HL-60/S4 treated with retinoic acid at 250 ng/mL for 4 days and 3 days (cell line): ENCODE measurements at regions not wholly inside any gene's neighbourhood (a gene's known extent, or its start where the extent isn't known, plus 50 kb on each side); places are given as distances from the start of the nearest gene placed in this dataset.
"Not testable (repeated sequence)": the region's sequence is repeated elsewhere in the genome, so short reads cannot be mapped to it uniquely, and the experiment has no call there.

Experiments
- in situ Hi-C: fragments of 300-500 bp; cut with MboI; formaldehyde crosslinking; loops from 2 replicates; pipeline ENCODE4 v1.7.0; 2022; ENCODE audit warnings: low sequenced_read_pairs

DNA sequence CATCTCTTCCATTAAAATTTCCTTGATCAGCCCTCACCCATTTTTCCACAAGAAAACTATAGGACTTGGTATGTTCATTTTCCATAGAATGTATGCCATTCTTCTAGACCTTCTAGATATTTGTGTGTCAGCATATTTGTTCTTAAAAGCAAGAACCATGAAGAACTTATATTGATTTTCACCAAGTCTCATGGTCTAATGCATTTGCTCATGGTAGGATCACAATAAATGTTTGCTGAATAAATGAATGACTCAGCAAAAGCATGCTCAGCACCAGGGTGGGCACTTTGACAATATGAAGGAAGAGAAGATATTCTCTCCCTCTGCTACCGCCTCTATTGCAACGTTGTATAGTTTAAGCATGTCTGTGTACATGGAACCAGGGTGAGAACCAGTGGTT, 805.5 kb upstream of the SLC35B3 start:
- in situ Hi-C loops: no loop called here

DNA sequence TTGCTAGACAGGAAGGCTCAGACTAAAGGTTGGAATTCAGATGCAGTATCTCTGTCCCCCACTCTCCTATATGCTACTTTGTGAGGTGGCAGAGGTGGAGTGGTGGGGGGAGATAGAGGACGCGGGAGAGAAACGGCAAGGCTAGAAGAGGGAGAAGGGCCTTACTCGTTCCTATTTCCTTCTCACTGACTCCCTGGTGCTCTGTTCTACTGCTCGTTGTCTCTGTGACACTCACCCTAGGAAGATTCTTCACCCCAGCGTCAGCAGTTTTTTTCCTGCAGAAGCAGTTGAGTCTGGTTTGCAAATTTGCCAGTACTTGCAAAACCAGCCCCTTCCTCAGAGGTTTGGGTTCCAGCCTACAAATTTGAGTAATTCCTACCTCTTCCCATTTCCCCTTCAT, 801.1 kb upstream of the SLC35B3 start:
- in situ Hi-C loops: no loop called here

DNA sequence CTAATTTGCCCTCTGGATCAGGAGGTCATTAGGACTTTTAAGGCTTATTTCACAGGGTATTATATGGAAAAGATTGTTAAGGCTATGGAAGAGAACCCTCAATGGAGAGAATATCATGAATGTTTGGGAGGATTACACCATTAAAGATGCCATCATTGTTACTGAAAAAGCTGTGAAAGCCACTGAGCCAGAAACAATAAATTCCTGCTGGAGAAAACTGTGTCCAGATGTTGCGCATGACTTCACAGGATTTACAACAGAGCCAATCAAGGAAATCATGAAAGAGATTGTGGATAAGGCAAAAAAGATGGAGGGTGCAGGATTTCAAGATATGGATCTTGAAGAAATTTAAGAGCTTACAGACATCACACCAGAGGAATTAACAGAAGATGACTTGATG, 798.3 kb upstream of the SLC35B3 start:
- in situ Hi-C loops: no loop called here

DNA sequence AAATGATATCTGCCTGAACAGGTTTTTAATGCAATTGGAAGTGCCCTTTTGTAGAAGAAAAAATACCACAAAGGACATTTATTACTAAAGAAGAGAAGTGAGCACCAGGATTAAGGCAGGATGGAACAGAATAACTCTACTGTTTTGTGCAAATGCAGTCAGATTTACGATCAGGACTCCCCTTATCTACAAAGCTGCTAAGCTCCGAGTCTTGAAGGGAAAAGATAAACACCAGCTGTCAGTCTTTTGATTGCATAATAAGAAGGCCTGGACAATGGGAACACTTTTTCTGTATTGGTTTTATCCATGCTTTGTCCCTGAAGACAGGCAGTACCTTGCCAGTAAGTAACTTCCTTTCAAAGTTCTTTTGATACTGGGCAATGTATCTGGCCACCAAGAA, 797.9 kb upstream of the SLC35B3 start:
- in situ Hi-C loops: no loop called here

DNA sequence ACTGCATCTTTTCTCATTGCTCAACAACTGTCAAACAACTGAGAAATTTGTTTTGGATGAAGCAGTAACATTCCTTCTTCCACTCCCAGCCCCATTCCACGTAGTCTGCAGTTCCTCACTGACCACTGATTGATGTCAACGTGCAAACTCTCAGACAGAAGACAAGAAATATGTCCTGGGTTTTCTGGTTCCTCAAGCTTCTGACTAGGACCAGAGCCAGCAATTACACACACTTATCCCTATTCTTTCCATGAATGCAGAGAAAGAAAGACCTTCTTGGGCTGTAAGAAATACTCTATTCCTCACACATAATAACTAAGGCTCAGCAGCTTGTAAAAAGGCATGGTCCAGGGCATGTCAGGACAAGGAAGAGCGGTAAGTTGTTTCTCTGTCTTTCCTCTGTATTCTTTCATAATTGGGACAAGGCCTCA, 790.1 kb upstream of the SLC35B3 start:
- in situ Hi-C loops: no loop called here

DNA sequence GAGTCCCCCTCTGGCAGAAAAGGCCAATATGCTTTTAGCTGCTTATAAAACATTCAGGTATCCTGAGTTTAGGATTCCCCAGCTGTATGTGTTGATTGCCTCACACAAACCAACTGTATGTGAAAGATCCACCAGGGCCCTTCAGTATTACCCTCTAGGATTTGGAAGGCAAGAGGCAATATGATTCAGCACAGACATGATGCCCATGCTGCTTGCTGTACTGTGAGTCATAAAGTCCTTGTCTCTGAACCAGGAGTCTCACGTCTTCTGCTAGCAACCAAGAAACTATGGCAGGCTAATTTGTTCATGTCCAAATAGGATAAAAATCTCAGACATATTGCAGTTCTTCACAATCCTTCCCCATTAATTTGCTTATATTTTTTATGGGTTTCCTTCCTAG, 789.2 kb upstream of the SLC35B3 start:
- in situ Hi-C loops: no loop called here

DNA sequence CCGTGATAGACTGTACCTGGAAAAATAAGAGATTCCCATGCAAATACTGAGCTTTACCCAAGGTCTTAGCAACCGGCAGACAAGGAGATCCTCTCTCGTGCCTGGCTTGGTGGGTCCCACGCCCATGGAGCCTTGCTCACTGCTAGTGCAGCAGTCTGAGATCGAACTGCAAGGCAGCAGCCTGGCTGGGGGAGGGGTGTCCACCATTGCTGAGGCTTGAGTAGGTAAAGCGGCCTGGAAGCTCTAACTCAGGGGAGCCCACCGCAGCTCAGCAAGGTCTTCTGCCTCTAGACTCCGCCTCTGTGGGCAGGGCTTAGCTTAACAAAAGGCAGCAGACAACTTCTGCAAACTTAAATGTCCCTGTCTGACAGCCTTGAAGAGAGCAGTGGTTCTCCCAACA, 778.4 kb upstream of the SLC35B3 start:
- in situ Hi-C loops: not testable (repeated sequence)

DNA sequence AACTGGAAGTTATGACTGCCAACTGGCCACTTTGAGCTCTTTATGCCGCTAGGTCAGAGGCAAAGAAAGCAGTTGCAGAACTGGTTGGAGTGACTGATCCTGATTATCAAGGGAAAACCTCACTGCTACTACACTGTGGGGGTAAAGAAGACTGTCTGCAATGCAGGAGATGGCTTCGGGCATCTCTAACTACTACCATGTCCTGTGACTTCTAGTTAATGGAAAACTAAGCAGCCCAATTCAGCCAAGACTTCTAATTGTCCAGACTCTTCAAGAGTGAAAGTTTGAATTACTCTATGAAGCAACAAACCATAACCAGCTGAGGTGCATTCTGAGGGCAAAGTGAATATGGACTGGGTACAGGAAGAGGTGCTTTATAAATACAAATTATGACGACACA, 773.6 kb upstream of the SLC35B3 start:
- in situ Hi-C loops: no loop called here

DNA sequence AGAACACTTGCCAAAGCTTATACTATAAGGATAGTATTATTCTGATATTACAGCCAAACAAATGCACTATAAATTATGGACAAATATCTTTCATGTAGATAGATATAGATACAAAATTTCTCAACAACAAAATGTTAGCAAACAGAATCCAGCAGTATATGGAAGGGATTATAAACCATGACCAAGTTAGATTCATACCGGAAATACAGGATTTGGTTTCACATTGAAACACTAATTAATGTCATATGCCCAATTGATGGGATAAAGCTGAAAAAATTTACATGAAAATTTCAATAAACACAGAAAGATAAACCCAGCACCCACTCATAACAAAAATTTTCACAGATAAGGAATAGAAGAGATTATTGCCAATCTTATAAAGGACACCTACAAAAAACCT, 770.3 kb upstream of the SLC35B3 start:
- in situ Hi-C loops: no loop called here

DNA sequence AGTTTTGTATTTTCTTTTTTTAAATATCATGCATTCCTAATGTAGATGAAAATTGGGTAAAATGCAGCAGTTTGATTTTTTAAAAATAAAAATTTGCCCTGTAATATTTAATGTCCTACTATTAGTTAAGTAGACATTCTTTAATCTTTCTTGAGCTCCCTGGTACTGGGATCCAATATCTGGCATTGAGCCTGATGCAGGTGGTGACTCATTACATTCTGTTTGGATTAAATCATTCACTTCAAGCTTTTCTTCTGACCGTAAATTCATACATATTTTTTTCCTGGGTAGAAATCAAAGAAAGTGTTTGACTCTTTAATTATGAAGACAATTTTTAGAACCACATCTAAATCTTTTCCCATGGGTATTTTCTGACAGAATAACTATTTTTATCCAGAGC, 768.8 kb upstream of the SLC35B3 start:
- in situ Hi-C loops: no loop called here

DNA sequence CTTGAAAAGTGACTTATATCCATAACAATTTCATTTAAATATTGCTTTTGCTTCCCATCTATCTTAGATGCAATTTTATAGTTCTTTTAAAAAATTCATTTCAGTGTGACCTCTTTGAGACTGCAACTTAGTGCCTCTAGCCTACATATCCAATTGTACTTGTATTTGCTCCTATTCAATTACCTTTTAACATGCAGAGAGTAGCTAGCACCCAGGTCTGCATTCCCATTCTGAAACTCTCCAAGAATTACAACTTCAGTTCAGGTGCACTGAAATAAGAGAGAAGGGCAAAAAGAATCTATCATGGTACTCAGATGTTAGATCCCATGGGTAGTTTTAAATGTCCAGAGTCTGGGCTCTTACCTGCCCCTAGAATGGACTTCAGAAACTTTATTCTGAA, 765.4 kb upstream of the SLC35B3 start:
- in situ Hi-C loops: no loop called here

DNA sequence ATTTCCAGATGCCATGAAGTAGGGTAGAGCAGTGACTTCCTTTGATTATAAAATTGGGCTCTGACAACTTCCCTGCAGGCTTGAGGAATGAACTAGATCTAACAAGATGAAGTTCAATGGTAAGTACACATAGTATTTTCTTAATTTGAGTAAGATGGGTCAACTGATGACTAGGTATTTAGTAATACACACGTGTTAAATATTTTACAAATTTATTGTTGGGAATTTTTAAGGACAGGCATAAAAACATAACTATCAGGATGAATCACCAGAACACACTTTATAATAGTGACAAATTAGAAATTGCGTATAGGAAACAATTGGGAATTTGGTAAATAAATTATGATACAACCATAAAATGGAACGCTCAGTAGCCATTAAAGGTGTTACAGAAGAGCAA, 762.4 kb upstream of the SLC35B3 start:
- in situ Hi-C loops: no loop called here

DNA sequence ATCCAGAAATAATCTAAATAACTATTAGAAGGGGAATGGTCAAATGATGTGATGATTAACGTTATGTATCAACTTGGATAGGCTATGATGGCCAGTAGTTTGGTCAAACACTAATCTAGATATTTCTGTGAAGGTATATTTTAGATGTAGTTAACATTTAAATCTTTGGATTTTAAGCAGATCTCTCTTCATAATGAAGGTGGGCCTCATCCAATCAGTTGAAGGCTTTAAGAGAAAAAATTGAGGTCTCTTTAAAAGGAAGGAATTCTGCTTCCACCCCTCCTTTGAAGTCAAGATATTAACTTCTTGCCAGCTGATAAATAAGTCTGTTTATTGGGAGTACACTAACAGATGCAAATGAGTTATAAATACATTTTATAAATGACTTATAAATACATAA, 760.0 kb upstream of the SLC35B3 start:
- in situ Hi-C loops: no loop called here

DNA sequence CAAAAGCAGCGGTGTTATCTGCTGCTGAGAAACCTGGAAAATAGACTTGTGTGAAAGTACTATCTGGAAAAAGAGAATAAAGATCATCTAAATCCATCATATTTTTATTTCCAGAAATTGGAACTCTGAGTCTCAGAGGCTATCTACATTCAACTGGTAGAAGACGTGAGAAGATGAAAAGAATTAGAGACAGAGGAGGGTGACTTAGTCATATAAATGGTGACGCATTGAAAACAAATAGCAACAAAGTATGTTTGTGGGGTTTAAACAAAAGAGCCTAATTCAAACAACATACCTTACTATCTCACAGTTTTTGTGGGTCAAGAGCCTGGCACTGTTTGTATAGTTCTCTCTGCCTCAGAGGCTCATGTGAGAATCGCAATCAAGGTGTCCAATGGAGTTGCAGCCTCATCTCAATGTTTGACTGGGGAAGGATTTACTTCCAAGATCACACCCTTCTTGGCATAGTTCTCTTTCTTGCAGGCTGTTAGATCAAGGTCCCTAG, 757.1 kb upstream of the SLC35B3 start:
- in situ Hi-C loops: no loop called here

DNA sequence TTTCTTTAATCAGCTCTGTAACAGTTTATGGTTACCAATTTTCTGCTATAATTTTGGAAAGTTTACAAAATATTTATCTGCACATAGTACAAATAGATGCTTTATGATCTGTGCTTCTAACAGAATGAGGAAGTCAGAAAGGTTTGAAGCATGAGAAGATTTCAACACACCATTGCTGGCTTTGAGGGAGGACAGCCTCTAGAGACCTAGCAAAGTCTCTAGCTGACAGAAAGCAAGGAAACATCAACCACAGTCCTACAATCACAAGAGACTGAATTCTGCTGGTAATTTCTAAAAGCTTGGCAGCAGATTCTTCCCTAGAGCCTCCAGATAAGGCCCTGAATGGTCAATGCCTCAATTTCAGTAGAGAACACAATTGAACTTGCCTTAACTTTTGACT, 750.8 kb upstream of the SLC35B3 start:
- in situ Hi-C loops: no loop called here

DNA sequence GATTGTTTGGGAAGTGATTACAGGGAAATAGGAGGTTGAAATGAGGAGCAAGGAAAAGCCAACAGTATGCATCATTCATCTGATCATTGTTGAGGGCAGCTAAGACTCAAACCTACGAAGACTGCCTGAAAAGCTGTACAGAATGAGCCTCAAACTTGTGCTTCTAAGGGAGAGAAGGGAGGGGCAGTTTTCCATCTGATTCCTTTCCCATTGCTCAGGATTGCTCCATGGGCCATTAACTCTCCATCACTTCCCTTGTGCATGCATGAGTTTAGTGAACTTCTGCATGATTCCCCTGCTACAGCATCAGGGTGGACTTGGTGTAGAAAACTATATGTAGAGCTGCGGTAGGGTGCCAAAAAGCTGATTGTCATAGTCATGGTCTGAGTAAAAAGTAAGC, 742.7 kb upstream of the SLC35B3 start:
- in situ Hi-C loops: no loop called here

DNA sequence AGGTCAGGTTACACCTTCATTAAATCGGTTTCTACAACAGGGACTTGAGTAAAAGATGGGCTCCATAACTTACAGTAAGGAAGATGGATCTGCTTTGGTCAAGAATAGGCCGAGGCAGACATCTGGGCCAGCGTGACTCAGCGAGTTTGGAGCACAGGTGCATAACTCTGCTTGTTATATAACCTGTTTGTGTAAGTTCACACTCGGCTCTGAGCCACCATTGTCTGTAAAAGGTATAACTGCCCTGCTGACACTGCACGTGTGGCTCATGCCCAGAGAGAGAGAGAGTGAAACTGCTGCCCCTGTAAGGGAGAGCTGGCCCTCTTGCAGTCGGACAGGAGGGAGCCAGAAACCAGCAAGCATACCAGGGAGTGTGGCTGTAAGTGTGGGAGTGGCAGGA, 737.9 kb upstream of the SLC35B3 start:
- in situ Hi-C loops: no loop called here

DNA sequence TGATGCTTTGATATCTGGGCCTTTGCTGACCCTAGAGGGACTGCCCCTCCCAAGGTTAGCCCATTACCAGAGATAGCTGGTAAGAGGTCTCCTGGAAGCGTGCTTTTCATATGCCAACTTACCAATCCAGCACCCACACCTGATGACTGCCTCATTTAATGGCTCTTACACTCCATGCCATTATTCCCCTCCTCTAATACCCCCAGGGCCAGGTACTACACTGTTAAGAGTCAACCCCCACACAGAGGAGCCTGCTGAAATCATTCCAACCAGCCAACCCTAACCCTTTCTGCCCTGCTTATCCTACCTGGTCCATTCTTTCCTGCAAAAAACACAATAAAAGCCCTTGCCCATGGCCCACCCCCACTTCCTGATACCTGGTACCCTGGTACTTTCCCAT, 736.8 kb upstream of the SLC35B3 start:
- in situ Hi-C loops: no loop called here

DNA sequence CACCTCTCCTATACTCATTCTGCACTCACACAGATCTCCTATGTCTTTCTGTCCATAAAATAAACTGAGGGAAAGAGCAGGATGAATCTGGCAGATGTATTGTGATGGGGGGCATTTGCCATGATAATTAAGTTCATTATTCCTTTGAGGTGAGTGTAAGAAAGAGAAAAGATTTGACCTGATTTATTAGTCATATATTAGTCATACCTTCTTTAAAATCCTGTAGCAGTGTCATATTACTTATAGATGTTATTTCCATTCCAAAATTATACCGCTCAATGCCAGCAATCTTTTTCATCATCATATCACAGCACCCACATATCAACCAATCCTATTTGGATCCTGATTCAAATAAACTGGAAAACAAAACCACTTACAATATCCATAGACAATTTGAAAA, 733.3 kb upstream of the SLC35B3 start:
- in situ Hi-C loops: no loop called here

DNA sequence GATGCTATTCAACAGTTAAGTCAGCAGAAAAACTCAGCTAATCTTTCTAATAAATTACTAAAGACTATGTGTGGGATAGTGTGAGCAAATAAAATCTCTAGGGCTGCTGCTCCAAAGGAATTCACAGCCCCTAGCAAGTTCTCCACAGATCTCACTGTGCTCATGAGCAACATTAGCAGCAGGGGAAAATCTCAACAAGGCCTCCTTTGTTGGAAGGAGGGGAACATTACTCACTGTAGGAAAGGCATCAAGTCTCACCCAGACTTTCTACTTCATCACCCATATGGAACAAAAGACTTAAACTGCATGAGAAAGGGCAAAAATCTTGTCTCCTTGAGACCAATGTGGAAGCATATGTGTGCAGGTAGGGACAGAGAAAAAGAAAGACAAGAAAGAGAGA, 726.4 kb upstream of the SLC35B3 start:
- in situ Hi-C loops: no loop called here

DNA sequence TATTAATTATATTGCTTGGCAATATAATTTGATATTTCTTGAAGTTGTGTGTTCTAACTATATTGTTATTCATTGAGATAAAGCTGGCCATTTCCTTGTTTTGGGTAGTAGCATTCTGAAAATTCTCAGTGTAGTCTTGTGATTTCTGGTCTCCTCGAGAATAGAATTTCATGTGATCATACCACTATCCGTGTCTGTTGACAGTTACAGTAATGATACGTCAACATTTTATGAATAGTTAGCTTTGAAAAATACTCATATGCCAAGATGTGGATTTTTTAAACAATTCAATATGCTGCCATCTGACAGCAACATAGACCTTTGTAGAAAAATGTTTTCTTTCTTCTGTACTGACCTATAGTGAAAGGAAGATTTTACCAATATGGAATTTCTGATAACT, 723.7 kb upstream of the SLC35B3 start:
- in situ Hi-C loops: no loop called here

DNA sequence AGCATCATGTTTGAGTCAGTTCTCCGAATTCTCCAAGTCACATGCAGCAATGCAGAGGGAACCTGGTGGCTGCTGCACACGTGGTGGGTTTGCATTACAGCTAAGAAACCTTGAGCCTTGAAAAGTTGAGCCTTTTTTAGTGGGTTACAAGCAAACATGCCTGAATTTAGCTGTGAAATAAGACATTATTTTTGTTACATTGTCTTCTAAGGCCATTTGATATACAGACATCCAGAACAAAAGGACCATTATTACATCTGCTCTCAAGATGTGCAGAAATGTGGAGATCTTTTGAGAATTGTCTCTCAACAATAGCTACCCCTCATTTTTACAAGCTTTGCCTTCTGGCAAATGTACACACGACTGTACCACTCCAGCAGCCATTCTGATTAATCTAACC, 720.5 kb upstream of the SLC35B3 start:
- in situ Hi-C loops: no loop called here

DNA sequence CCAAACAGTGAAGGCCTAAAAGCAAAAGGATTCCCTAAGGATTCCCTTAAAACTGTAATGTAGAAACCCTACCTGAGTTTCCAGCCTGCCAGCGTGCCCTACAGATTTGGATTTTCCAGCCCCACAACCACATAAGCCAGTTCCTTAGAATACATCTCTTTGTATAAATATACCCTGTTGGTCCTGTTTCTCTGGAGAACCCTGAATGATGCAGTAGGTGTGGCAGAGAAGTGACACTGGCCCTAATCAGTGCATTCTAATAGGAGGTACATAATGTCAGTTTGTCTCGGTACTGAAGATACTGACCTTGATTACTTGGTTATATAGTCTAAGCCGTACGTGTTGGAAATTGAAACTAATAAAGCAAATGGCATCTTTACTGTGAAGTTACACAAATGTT, 707.8 kb upstream of the SLC35B3 start:
- in situ Hi-C loops: no loop called here

DNA sequence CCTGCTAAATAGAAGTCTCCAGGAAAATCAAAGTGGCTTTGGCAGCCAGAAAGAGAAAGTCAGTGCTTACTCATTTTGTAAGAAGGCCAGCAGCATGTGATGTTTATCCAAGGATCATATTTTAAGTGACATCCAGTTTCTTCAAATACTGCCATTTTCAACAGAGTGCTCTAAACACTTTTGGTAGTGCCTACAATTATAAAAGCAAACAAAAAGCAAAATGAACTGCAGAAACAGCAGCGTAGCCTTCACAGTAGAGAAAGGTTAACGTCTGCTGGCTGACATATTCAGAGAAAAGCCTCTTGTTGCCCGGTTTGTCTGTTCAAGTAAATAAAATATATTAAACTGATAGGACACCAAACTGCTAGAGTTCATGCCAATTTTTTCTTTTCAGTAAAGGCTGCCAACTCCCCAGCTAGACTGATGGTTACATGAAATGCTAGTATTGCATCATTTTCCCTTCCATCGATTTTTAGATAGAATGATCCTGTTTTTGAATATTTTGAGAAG, 705.7 kb upstream of the SLC35B3 start:
- in situ Hi-C loops: no loop called here
